Panc1 (cell line): ENCODE measurements at regions not wholly inside any gene's neighbourhood (a gene's known extent, or its start where the extent isn't known, plus 50 kb on each side); places are given as distances from the start of the nearest gene placed in this dataset.

Experiments used
- ATAC-seq: fragments of 200-7000 bp; cut with Tn5 transposase; 2 replicates; pipeline ENCODE4 v1.9.1; 2020; ENCODE audit warnings: mild to moderate bottlenecking, moderate library complexity
- BruUV-seq: library from RNA; stranded (reverse); fragments of 400-500 nt; replicated peaks from 2 replicates; lab custom pipeline; 2021; lab: Mats Ljungman, UMichigan
- CTCF ChIA-PET: fragments of 300-600 bp; sonication (Branson Sonifier 250); formaldehyde crosslinking; loops from one replicate; lab custom pipeline; 2022; ENCODE audit warnings: antibody characterized with exemption; lab: Charles Lee
- POLR2A ChIA-PET: fragments of 300-600 bp; sonication (Branson Sonifier 250); formaldehyde crosslinking; loops from one replicate; lab custom pipeline; 2022; ENCODE audit warnings: antibody characterized with exemption; lab: Charles Lee
- DNase-seq: peaks from one replicate; pipeline ENCODE4 v3.0.0-alpha.2; 2010; ENCODE audit warnings: low read depth, low spot score
- H3K27ac ChIP-seq: 2 replicates; pipeline ENCODE4 v1.5.1; 2011; ENCODE audit warnings: mild to moderate bottlenecking, low read length, inconsistent platforms
- H3K27me3 ChIP-seq: fragments of 200-500 bp; sonication (Bioruptor generic); 2 replicates; pipeline ENCODE4 v1.6.0; 2014; ENCODE audit warnings: low read length, inconsistent platforms; ENCODE audit not compliant: control insufficient read depth, insufficient read depth
- H3K36me3 ChIP-seq: fragments of 200-500 bp; sonication (Bioruptor generic); 2 replicates; pipeline ENCODE4 v1.5.1; 2014; ENCODE audit warnings: inconsistent platforms, mild to moderate bottlenecking, low read length, moderate library complexity; ENCODE audit not compliant: control insufficient read depth, insufficient read depth
- H3K4me1 ChIP-seq: 2 replicates; pipeline ENCODE4 v1.5.1; 2011; ENCODE audit warnings: inconsistent platforms, mild to moderate bottlenecking, low read length, moderate library complexity; ENCODE audit not compliant: control insufficient read depth, insufficient read depth
- H3K4me3 ChIP-seq, 2 experiments: 2 replicates each; pipeline ENCODE4 v1.5.1; 2011 to 2012; ENCODE audit warnings: low read depth in 2 of 2, low read length in 2 of 2, mild to moderate bottlenecking in 2 of 2, inconsistent platforms in 1 of 2, moderate library complexity in 1 of 2
- H3K9me3 ChIP-seq: fragments of 200-500 bp; sonication (Bioruptor generic); 2 replicates; pipeline ENCODE4 v1.5.1; 2014; ENCODE audit warnings: low read depth, mild to moderate bottlenecking, inconsistent platforms, low read length, moderate library complexity; ENCODE audit not compliant: control insufficient read depth, insufficient read depth
- POLR2AphosphoS5 ChIP-seq: IDR thresholded peaks from 2 replicates; pipeline ENCODE4 v1.6.1; 2012; ENCODE audit warnings: mild to moderate bottlenecking, low read depth, low read length, moderate library complexity
- REST ChIP-seq, 2 experiments: IDR thresholded peaks; 2 replicates each; pipeline ENCODE4 v1.6.1; 2011 to 2012; ENCODE audit warnings: low read depth in 2 of 2, control low read depth in 1 of 2, low read length in 1 of 2, mild to moderate bottlenecking in 1 of 2, moderate library complexity in 1 of 2; ENCODE audit not compliant: insufficient read depth in 1 of 2
- SIN3A ChIP-seq: IDR thresholded peaks from 2 replicates; pipeline ENCODE4 v1.6.1; 2012; ENCODE audit warnings: low read depth, mild to moderate bottlenecking, low read length, moderate library complexity, borderline replicate concordance; ENCODE audit not compliant: insufficient read depth
- TCF7L2 ChIP-seq: IDR thresholded peaks from 2 replicates; pipeline ENCODE4 v1.6.1; 2011; ENCODE audit warnings: mild to moderate bottlenecking, low read depth, low read length, inconsistent platforms
- in situ Hi-C: cut with HindIII; loops from 2 replicates; pipeline ENCODE4 v1.10.0; 2016; ENCODE audit warnings: low sequenced_read_pairs, low pct_unique_long_range_greater_than_20kb
- intact Hi-C: fragments of 100-400 bp; cut with micrococcal nuclease; formaldehyde crosslinking; loops from one replicate; pipeline ENCODE4 v1.10.0; 2022; ENCODE audit not compliant: unreplicated experiment
- TF ChIP-seq, protein P1 (sequence below): fragments of 450-650 bp; IDR thresholded peaks from 2 replicates; pipeline ENCODE4 v1.5.1; 2017; ENCODE audit warnings: mild to moderate bottlenecking

GRCh38 chr5:104564530-104564929 lies 1001.9 kb upstream of the NUDT12 start:
- H3K9me3 ChIP-seq = peaks cover 2% of the 10 kb centered on the region; the same call in 1 of the 2 replicates
- no peaks in the 10 kb centered on the region for H3K27me3 ChIP-seq
- no peak for TF ChIP-seq POLR2AphosphoS5
- TF ChIP-seq, protein P1, sequence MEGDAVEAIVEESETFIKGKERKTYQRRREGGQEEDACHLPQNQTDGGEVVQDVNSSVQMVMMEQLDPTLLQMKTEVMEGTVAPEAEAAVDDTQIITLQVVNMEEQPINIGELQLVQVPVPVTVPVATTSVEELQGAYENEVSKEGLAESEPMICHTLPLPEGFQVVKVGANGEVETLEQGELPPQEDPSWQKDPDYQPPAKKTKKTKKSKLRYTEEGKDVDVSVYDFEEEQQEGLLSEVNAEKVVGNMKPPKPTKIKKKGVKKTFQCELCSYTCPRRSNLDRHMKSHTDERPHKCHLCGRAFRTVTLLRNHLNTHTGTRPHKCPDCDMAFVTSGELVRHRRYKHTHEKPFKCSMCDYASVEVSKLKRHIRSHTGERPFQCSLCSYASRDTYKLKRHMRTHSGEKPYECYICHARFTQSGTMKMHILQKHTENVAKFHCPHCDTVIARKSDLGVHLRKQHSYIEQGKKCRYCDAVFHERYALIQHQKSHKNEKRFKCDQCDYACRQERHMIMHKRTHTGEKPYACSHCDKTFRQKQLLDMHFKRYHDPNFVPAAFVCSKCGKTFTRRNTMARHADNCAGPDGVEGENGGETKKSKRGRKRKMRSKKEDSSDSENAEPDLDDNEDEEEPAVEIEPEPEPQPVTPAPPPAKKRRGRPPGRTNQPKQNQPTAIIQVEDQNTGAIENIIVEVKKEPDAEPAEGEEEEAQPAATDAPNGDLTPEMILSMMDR = no peak
- no peak for TF ChIP-seq TCF7L2
- no peak for TF ChIP-seq SIN3A
- TF ChIP-seq REST (IDR thresholded peaks at IDR 0.05; ENCODE audit: insufficient read depth in 1 of 2, low read depth in 2 of 2, low read length in 1 of 2) = no peak
- H3K27ac ChIP-seq = no peak overlapping the region
- H3K4me3 ChIP-seq = no peak overlapping the region
- DNase-seq = no peak
- no TSS peak for BruUV-seq
- in situ Hi-C loops = no loop called here
- ChIA-PET POLR2A (no interaction called here), CTCF (no interaction called here)
- intact Hi-C loops = no loop called here
- no peaks in the 10 kb centered on the region for H3K4me1 ChIP-seq
- H3K36me3 ChIP-seq = no peaks in the 10 kb centered on the region; the same call in 1 of the 2 replicates
- no peak for ATAC-seq

DNA sequence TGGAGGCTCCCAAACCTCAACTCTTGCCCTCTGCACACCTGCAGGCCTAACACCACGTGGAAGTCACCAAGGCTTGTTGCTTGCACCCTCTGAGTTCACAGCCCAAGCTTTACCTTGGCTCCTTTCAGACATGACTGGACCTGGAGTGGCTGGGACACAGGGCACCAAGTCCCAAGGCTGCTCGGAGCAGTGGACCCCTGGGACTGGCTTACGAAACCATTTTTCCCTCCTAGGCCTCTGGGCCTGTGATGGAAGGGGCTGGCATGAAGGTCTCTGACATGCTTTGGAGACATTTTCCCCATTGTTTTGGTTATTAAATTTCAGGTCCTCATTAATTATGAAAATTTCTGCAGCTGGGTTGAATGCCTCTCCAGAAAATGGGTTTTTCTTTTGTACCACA lies 994.4 kb upstream of the NUDT12 start:
- in situ Hi-C loops = no loop called here
- ChIA-PET CTCF (no interaction called here), POLR2A (no interaction called here)
- H3K4me1 ChIP-seq = no peaks in the 10 kb centered on the region
- H3K36me3 ChIP-seq = no peaks in the 10 kb centered on the region
- ATAC-seq = no peak
- no peak overlapping the region for H3K27ac ChIP-seq
- DNase-seq = no peak
- no peaks in the 10 kb centered on the region for H3K27me3 ChIP-seq
- BruUV-seq = no TSS peak
- intact Hi-C loops = no loop called here
- H3K4me3 ChIP-seq = no peak overlapping the region
- TF ChIP-seq POLR2AphosphoS5 (no peak), TCF7L2 (no peak), SIN3A (no peak), REST (IDR thresholded peaks at IDR 0.05; ENCODE audit: insufficient read depth in 1 of 2, low read depth in 2 of 2, low read length in 1 of 2) (no peak)
- TF ChIP-seq, protein P1 = no peak
- H3K9me3 ChIP-seq = peaks cover 2% of the 10 kb centered on the region; the same call in 1 of the 2 replicates
